NCI-H446 (cell line): ENCODE measurements at regions not wholly inside any gene's neighbourhood (a gene's known extent, or its start where the extent isn't known, plus 50 kb on each side); places are given as distances from the start of the nearest gene placed in this dataset.
"Not testable (repeated sequence)": the region's sequence is repeated elsewhere in the genome, so short reads cannot be mapped to it uniquely, and the experiment has no call there.

ENCODE experiments used
- DNase-seq, 2 experiments: peaks; one replicate each; lab custom pipeline; 2025; lab: John Stamatoyannopoulos, UW

- no peak for DNase-seq
Observed at GRCh38 chr11:29485641-29486040, 531.2 kb downstream of the KCNA4 start.

- no peak for DNase-seq
Observed at GRCh38 chr11:29484548-29484947, 532.3 kb downstream of the KCNA4 start.

GRCh38 chr11:29483831-29484230 is 533.0 kb downstream of the KCNA4 start:
- DNase-seq, result no peak

GRCh38 chr11:29482510-29482909 is 534.3 kb downstream of the KCNA4 start:
- no peak for DNase-seq

GRCh38 chr11:29481738-29482137 is 535.1 kb downstream of the KCNA4 start:
- DNase-seq, result no peak

GRCh38 chr11:29480981-29481380 is 535.8 kb downstream of the KCNA4 start:
- no peak for DNase-seq

- DNase-seq, result no peak
Observed at GRCh38 chr11:29458252-29458651, 558.6 kb downstream of the KCNA4 start.

GRCh38 chr11:29452146-29452545 is 564.7 kb downstream of the KCNA4 start:
- no peak for DNase-seq

GRCh38 chr11:29449281-29450074 is 567.4 kb downstream of the KCNA4 start:
- DNase-seq, result no peak

- DNase-seq, result peak in 1 of 2 experiments; percentile 4
Observed at GRCh38 chr11:29448246-29448877, 568.5 kb downstream of the KCNA4 start.

- no peak for DNase-seq
Observed at GRCh38 chr11:29447821-29448220, 569.0 kb downstream of the KCNA4 start.

- no peak for DNase-seq
Observed at GRCh38 chr11:29446132-29446531, 570.7 kb downstream of the KCNA4 start.

GRCh38 chr11:29445191-29445590 is 571.6 kb downstream of the KCNA4 start:
- DNase-seq, result not testable (repeated sequence)

GRCh38 chr11:29438815-29439214 is 578.0 kb downstream of the KCNA4 start:
- DNase-seq, result no peak

GRCh38 chr11:29435421-29435820 is 581.4 kb downstream of the KCNA4 start:
- no peak for DNase-seq

GRCh38 chr11:29432719-29433325 is 584.0 kb downstream of the KCNA4 start:
- DNase-seq, result peak; percentile 5 to 56

GRCh38 chr11:29405305-29405704 is 611.5 kb downstream of the KCNA4 start:
- DNase-seq, result no peak

- DNase-seq, result no peak
Observed at GRCh38 chr11:29395555-29396072, 621.2 kb downstream of the KCNA4 start.

GRCh38 chr11:29389793-29390192 is 627.0 kb downstream of the KCNA4 start:
- DNase-seq, result no peak

GRCh38 chr11:29373725-29374124 is 643.1 kb downstream of the KCNA4 start:
- no peak for DNase-seq

GRCh38 chr11:29368126-29368525 is 648.7 kb downstream of the KCNA4 start:
- no peak for DNase-seq

- DNase-seq, result no peak
Observed at GRCh38 chr11:29364006-29364405, 652.8 kb downstream of the KCNA4 start.

GRCh38 chr11:29361369-29361768 is 655.5 kb downstream of the KCNA4 start:
- no peak for DNase-seq
